Hepatocyte (in vitro differentiated cells): ENCODE measurements at regions not wholly inside any gene's neighbourhood (a gene's known extent, or its start where the extent isn't known, plus 50 kb on each side); places are given as distances from the start of the nearest gene placed in this dataset.

ENCODE experiments used
- EZH2 ChIP-seq: fragments of 200-600 bp; sonication (generic); IDR thresholded peaks from 2 replicates; pipeline ENCODE4 v1.6.1; 2016; ENCODE audit warnings: antibody characterized with exemption, mild to moderate bottlenecking, borderline replicate concordance
- TF ChIP-seq, protein P1 (sequence below): fragments of 200-600 bp; sonication (generic); IDR thresholded peaks from 2 replicates; pipeline ENCODE4 v1.5.1; 2016; ENCODE audit warnings: antibody characterized with exemption, mild to moderate bottlenecking; ENCODE audit not compliant: poor library complexity

DNA sequence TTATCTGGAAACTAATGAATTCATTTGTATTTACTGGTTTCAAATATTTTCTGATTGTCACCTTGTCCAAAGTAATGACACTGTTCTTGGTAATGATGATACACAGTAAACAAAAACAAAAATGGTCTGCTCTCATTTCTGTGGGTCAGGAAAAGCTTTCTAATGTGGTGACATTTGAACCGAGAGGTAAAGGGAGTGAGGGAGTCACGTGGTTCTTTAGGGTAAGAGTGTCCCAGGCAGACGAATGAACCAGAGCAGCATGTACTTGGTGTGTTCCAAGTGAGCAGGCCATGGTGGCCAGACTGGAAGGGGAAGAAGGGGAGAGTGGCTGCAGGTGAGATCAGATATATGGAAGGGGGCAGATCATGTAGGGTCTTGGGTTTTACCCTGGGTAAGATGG lies 247.0 kb upstream of the SLC30A5 start:
- TF ChIP-seq, protein P1, sequence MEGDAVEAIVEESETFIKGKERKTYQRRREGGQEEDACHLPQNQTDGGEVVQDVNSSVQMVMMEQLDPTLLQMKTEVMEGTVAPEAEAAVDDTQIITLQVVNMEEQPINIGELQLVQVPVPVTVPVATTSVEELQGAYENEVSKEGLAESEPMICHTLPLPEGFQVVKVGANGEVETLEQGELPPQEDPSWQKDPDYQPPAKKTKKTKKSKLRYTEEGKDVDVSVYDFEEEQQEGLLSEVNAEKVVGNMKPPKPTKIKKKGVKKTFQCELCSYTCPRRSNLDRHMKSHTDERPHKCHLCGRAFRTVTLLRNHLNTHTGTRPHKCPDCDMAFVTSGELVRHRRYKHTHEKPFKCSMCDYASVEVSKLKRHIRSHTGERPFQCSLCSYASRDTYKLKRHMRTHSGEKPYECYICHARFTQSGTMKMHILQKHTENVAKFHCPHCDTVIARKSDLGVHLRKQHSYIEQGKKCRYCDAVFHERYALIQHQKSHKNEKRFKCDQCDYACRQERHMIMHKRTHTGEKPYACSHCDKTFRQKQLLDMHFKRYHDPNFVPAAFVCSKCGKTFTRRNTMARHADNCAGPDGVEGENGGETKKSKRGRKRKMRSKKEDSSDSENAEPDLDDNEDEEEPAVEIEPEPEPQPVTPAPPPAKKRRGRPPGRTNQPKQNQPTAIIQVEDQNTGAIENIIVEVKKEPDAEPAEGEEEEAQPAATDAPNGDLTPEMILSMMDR, result no peak
- TF ChIP-seq EZH2, result no peak
